ENCODE measurements at regions not wholly inside any gene's neighbourhood (a gene's known extent, or its start where the extent isn't known, plus 50 kb on each side); places are given as distances from the start of the nearest gene placed in this dataset.
"Not testable (repeated sequence)": the region's sequence is repeated elsewhere in the genome, so short reads cannot be mapped to it uniquely, and the experiment has no call there.

DNA sequence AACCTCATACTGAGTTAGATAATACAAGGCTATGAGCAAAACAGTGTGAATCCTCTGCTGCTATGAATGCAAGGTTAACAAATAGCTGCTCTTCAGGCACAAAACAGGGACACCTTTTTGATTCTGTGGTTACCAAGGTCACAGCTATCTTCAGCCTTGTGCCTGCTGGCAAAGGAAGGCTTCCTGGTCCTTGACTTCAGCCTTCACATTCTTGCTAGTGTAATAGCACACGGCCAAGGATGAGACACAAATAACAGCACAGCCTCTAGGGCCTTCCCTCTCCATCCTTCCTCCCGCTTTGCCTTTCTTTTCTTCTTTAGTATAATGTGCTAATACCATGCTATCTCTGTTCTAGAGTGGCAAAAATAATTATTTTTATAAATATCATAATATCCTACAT, 130.6 kb upstream of the CAV2 start:
- no peak for DNase-seq (ENCODE audit: low read depth)
- TF ChIP-seq, protein P1, sequence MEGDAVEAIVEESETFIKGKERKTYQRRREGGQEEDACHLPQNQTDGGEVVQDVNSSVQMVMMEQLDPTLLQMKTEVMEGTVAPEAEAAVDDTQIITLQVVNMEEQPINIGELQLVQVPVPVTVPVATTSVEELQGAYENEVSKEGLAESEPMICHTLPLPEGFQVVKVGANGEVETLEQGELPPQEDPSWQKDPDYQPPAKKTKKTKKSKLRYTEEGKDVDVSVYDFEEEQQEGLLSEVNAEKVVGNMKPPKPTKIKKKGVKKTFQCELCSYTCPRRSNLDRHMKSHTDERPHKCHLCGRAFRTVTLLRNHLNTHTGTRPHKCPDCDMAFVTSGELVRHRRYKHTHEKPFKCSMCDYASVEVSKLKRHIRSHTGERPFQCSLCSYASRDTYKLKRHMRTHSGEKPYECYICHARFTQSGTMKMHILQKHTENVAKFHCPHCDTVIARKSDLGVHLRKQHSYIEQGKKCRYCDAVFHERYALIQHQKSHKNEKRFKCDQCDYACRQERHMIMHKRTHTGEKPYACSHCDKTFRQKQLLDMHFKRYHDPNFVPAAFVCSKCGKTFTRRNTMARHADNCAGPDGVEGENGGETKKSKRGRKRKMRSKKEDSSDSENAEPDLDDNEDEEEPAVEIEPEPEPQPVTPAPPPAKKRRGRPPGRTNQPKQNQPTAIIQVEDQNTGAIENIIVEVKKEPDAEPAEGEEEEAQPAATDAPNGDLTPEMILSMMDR (conservative IDR thresholded peaks at IDR 0.05; ENCODE audit: low read depth, low read length), result no peak
- H3K4me3 ChIP-seq (ENCODE audit: low read depth, low read length), result no peak overlapping the region

DNA sequence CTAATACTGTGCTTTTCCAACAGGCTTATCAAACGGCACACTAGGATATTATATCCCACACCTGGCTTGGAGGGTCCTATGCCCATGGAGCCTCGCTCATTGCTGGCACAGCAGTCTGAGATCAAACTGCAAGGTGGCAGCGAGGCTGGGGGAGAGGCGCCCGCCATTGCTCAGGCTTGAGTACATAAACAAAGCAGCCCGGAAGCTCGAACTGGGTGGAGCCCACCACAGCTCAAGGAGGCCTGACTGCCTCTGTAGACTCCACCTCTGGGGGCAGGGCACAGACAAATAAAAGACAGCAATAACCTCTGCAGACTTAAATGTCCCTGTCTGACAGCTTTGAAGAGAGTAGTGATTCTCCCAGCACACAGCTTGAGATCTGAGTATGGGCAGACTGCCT, 128.0 kb upstream of the CAV2 start:
- not testable (repeated sequence) for DNase-seq (ENCODE audit: low read depth); H3K4me3 ChIP-seq (ENCODE audit: low read depth, low read length)

GRCh38 chr7:116373229-116373628, 126.3 kb upstream of the CAV2 start:
- not testable (repeated sequence) for H3K4me3 ChIP-seq (ENCODE audit: low read depth, low read length); DNase-seq (ENCODE audit: low read depth)

GRCh38 chr7:116377721-116378120, 121.8 kb upstream of the CAV2 start:
- TF ChIP-seq, protein P1 (conservative IDR thresholded peaks at IDR 0.05; ENCODE audit: low read depth, low read length), result no peak
- H3K4me3 ChIP-seq (ENCODE audit: low read depth, low read length), result no peak overlapping the region
- DNase-seq (ENCODE audit: low read depth), result no peak

GRCh38 chr7:116380025-116380424, 119.5 kb upstream of the CAV2 start:
- TF ChIP-seq, protein P1 (conservative IDR thresholded peaks at IDR 0.05; ENCODE audit: low read depth, low read length), result no peak
- no peak for DNase-seq (ENCODE audit: low read depth)
- H3K4me3 ChIP-seq (ENCODE audit: low read depth, low read length), result no peak overlapping the region

DNA sequence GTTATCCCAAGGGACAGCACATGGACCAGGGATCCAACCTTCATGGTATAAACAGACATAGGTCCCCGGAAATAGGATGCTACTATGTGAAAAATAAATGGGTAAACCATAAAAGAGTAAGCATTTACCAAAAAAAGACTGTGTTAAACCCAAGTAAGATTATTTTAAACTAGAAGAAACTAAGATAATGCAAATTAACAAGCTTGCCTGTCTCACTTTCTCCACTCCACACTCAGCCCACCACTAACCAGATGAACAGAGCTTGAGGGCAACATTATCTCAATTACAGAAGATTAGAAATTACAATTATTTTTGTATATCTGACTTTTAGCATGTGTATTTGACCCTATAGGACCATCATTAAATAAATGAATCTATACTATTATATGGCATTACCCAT, 117.2 kb upstream of the CAV2 start:
- H3K4me3 ChIP-seq (ENCODE audit: low read depth, low read length), result no peak overlapping the region
- DNase-seq (ENCODE audit: low read depth), result no peak
- TF ChIP-seq, protein P1 (conservative IDR thresholded peaks at IDR 0.05; ENCODE audit: low read depth, low read length), result no peak

DNA sequence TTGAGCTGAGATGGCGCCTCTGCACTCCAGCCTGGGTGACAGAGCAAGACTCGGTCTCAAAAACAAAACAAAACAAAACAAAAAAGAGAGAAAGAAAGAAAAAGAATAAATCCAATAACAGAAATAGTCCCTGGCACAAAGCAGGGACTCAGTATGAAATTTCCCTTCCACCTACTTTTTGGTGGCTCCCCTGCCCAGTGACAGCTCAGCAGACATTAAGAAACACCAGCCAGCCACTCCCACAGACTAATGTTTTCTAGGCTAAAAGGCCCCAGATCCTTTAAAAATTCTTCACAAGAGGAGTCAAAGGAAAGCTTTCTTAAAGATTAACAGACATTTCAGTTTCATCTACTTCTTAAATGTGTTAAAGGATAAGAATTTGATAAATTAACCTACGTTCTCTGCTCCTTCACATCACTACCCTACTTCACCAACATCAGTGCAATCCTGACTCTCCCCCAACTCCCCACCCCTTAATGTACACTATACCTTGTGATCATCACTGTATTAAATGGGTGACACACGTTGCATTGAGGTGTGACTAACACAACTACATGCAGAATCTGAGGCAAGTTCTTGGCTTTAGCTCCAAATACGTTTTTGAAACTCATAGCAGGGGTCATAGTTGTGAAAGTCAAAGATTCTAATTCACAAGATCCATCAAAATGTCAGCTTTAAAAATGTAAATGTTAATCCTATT, 114.5 kb upstream of the CAV2 start:
- no peak overlapping the region for H3K4me3 ChIP-seq (ENCODE audit: low read depth, low read length)
- no peak for DNase-seq (ENCODE audit: low read depth)
- TF ChIP-seq, protein P1 (conservative IDR thresholded peaks at IDR 0.05; ENCODE audit: low read depth, low read length), result no peak

- DNase-seq (ENCODE audit: low read depth), result no peak
- TF ChIP-seq, protein P1 (conservative IDR thresholded peaks at IDR 0.05; ENCODE audit: low read depth, low read length), result no peak
- H3K4me3 ChIP-seq (ENCODE audit: low read depth, low read length), result no peak overlapping the region
Measured at GRCh38 chr7:116386674-116387073, 112.9 kb upstream of the CAV2 start.
